ENCODE measurements at regions not wholly inside any gene's neighbourhood (a gene's known extent, or its start where the extent isn't known, plus 50 kb on each side); places are given as distances from the start of the nearest gene placed in this dataset.

- H3K4me1 Mint-ChIP-seq (ENCODE audit: low read depth, unreplicated experiment), result no peaks in the 10 kb centered on the region
- TF ChIP-seq, protein P1, sequence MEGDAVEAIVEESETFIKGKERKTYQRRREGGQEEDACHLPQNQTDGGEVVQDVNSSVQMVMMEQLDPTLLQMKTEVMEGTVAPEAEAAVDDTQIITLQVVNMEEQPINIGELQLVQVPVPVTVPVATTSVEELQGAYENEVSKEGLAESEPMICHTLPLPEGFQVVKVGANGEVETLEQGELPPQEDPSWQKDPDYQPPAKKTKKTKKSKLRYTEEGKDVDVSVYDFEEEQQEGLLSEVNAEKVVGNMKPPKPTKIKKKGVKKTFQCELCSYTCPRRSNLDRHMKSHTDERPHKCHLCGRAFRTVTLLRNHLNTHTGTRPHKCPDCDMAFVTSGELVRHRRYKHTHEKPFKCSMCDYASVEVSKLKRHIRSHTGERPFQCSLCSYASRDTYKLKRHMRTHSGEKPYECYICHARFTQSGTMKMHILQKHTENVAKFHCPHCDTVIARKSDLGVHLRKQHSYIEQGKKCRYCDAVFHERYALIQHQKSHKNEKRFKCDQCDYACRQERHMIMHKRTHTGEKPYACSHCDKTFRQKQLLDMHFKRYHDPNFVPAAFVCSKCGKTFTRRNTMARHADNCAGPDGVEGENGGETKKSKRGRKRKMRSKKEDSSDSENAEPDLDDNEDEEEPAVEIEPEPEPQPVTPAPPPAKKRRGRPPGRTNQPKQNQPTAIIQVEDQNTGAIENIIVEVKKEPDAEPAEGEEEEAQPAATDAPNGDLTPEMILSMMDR (IDR thresholded peaks at IDR 0.05; ENCODE audit: insufficient read depth in 1 of 2, low read depth in 1 of 2, low read length in 1 of 2, severe bottlenecking in 1 of 2, unreplicated experiment in 1 of 2), result no peak
- no peaks in the 10 kb centered on the region for H3K27me3 ChIP-seq (replicated peaks; ENCODE audit: control insufficient read depth, insufficient read depth, low read length)
- CTCF ChIA-PET, result interaction anchor here (0.5 kb wide), 1 partner anchor 219 kb away, joined by 5 read pairs; the partner anchor contains the start of gene ALPK1
- no peaks in the 10 kb centered on the region; the same call in 1 of the 2 replicates for H3K9me3 ChIP-seq
- no peaks in the 10 kb centered on the region for H3K36me3 ChIP-seq (ENCODE audit: control insufficient read depth, insufficient read depth, low read length)
- no peak overlapping the region for H3K4me3 Mint-ChIP-seq (ENCODE audit: unreplicated experiment)
- intact Hi-C loops (cut with micrococcal nuclease; ENCODE audit: unreplicated experiment), result no loop called here
- DNase-seq, result no peak
- H3K27ac Mint-ChIP-seq (ENCODE audit: unreplicated experiment), result no peak overlapping the region
- H3K36me3 Mint-ChIP-seq (ENCODE audit: insufficient read depth, unreplicated experiment), result no peaks in the 10 kb centered on the region
- no peak overlapping the region for H3K4me3 ChIP-seq (ENCODE audit: low read depth, low read length)
- H3K4me1 ChIP-seq, result peaks cover 13% of the 10 kb centered on the region
- POLR2A ChIA-PET, result no interaction called here
- H3K9me3 Mint-ChIP-seq (ENCODE audit: unreplicated experiment), result peaks cover 29% of the 10 kb centered on the region
- BruUV-seq (replicated peaks), result no TSS peak
- no peaks in the 10 kb centered on the region for H3K27me3 Mint-ChIP-seq (ENCODE audit: insufficient read depth, unreplicated experiment)
These were observed 67.5 kb upstream of the FAM241A start for GRCh38 chr4:112077743-112078142.

- Mint-ChIP-seq H3K9me3 (ENCODE audit: unreplicated experiment) (peaks cover 8% of the 10 kb centered on the region), H3K27ac (ENCODE audit: unreplicated experiment) (peak overlapping the region; percentile 25), H3K4me3 (ENCODE audit: unreplicated experiment) (no peak overlapping the region), H3K36me3 (ENCODE audit: insufficient read depth, unreplicated experiment) (no peaks in the 10 kb centered on the region), H3K27me3 (ENCODE audit: insufficient read depth, unreplicated experiment) (no peaks in the 10 kb centered on the region), H3K4me1 (ENCODE audit: low read depth, unreplicated experiment) (peaks cover 14% of the 10 kb centered on the region)
- intact Hi-C loops (cut with micrococcal nuclease; ENCODE audit: unreplicated experiment), result no loop called here
- POLR2A ChIA-PET, result no interaction called here
- no TSS peak for BruUV-seq (replicated peaks)
- Histone ChIP-seq H3K4me3 (ENCODE audit: low read depth, low read length) (no peak overlapping the region), H3K27me3 (replicated peaks; ENCODE audit: control insufficient read depth, insufficient read depth, low read length) (no peaks in the 10 kb centered on the region), H3K4me1 (peaks cover 35% of the 10 kb centered on the region), H3K36me3 (ENCODE audit: control insufficient read depth, insufficient read depth, low read length) (no peaks in the 10 kb centered on the region), H3K9me3 (no peaks in the 10 kb centered on the region)
- TF ChIP-seq, protein P1 (IDR thresholded peaks at IDR 0.05; ENCODE audit: insufficient read depth in 1 of 2, low read depth in 1 of 2, low read length in 1 of 2, severe bottlenecking in 1 of 2, unreplicated experiment in 1 of 2), result no peak
- CTCF ChIA-PET, result no interaction called here
- peak in 1 of 2 experiments; percentile 10 for DNase-seq
These were observed 62.2 kb upstream of the FAM241A start for GRCh38 chr4:112082954-112083586.

DNA sequence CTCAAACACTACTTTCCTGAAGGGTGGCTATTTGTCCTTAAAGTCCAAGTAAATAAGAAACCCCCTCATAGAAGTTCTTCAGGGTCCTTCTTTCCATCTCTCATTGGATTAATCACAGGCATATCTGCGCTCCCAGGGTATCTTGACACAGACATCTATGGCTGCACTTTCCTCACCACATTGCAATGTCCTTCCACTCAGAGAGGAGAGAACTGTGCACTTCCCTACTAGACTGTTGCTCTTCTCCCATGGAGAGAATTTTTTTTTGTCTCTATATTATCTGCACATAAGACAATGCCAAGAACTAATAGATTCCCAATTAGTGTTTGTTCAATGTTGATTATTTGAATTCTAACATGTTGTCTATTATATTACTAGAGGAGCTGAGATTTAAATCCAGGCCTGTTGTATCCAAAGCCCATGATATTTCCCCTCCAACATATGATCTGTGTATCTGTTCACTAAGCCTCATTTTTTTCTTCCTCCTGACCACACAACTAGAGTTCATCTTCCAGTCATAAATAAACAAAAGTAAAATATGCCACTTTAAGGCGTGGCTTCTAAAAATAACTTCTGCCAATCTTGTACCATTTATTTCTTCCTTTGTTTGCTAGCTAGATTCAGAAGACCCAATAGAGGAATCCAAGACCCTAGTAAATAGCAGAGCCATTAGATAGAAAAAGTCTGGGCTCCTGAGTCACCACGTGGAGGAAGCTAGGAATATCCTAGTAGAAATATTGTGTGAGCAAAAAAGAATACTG, 61.5 kb upstream of the FAM241A start:
- Mint-ChIP-seq H3K4me1 (ENCODE audit: low read depth, unreplicated experiment) (peaks cover 14% of the 10 kb centered on the region), H3K4me3 (ENCODE audit: unreplicated experiment) (no peak overlapping the region), H3K27ac (ENCODE audit: unreplicated experiment) (peak overlapping the region; percentile 25), H3K9me3 (ENCODE audit: unreplicated experiment) (peaks cover 8% of the 10 kb centered on the region), H3K36me3 (ENCODE audit: insufficient read depth, unreplicated experiment) (no peaks in the 10 kb centered on the region), H3K27me3 (ENCODE audit: insufficient read depth, unreplicated experiment) (no peaks in the 10 kb centered on the region)
- CTCF ChIA-PET, result interaction anchor here (0.9 kb wide), 1 partner anchor 8 kb away, joined by 3 read pairs; no protein-coding TSS in a partner anchor
- no peaks in the 10 kb centered on the region for H3K9me3 ChIP-seq
- TF ChIP-seq, protein P1 (IDR thresholded peaks at IDR 0.05; ENCODE audit: insufficient read depth in 1 of 2, low read depth in 1 of 2, low read length in 1 of 2, severe bottlenecking in 1 of 2, unreplicated experiment in 1 of 2), result no peak
- H3K27me3 ChIP-seq (replicated peaks; ENCODE audit: control insufficient read depth, insufficient read depth, low read length), result no peaks in the 10 kb centered on the region
- DNase-seq, result no peak
- H3K4me1 ChIP-seq, result peaks cover 31% of the 10 kb centered on the region
- H3K36me3 ChIP-seq (ENCODE audit: control insufficient read depth, insufficient read depth, low read length), result no peaks in the 10 kb centered on the region
- BruUV-seq (replicated peaks), result no TSS peak
- intact Hi-C loops (cut with micrococcal nuclease; ENCODE audit: unreplicated experiment), result no loop called here
- H3K4me3 ChIP-seq (ENCODE audit: low read depth, low read length), result no peak overlapping the region
- POLR2A ChIA-PET, result no interaction called here
